ENCODE measurements at regions not wholly inside any gene's neighbourhood (a gene's known extent, or its start where the extent isn't known, plus 50 kb on each side); places are given as distances from the start of the nearest gene placed in this dataset.
A peak's percentile ranks its signal among the peaks of the same experiment; 100 is the strongest.
"Not testable (repeated sequence)": the region's sequence is repeated elsewhere in the genome, so short reads cannot be mapped to it uniquely, and the experiment has no call there.

- DNase-seq: no peak
Measured at GRCh38 chr18:64398320-64398719, 249.4 kb upstream of the LINC00305 start.

- no peak for DNase-seq
Measured at GRCh38 chr18:64392202-64392601, 243.3 kb upstream of the LINC00305 start.

GRCh38 chr18:64384101-64384500, 235.2 kb upstream of the LINC00305 start:
- no peak for DNase-seq

- peak; percentile 9 for DNase-seq
Measured at GRCh38 chr18:64380117-64380516, 231.2 kb upstream of the LINC00305 start.

- DNase-seq: no peak
Measured at GRCh38 chr18:64379662-64380061, 230.8 kb upstream of the LINC00305 start.

GRCh38 chr18:64377446-64377845, 228.6 kb upstream of the LINC00305 start:
- DNase-seq: no peak

GRCh38 chr18:64372850-64373249, 224.0 kb upstream of the LINC00305 start:
- DNase-seq: no peak

GRCh38 chr18:64369830-64370440, 221.0 kb upstream of the LINC00305 start:
- not testable (repeated sequence) for DNase-seq

GRCh38 chr18:64365106-64365505, 216.2 kb upstream of the LINC00305 start:
- no peak for DNase-seq

GRCh38 chr18:64337673-64338072, 188.8 kb upstream of the LINC00305 start:
- no peak for DNase-seq

- no peak for DNase-seq
Measured at GRCh38 chr18:64337018-64337417, 188.1 kb upstream of the LINC00305 start.

GRCh38 chr18:64334748-64335147, 185.9 kb upstream of the LINC00305 start:
- no peak for DNase-seq

GRCh38 chr18:64333584-64333983, 184.7 kb upstream of the LINC00305 start:
- DNase-seq: no peak

- DNase-seq: no peak
Measured at GRCh38 chr18:64332835-64333234, 183.9 kb upstream of the LINC00305 start.

GRCh38 chr18:64331419-64331818, 182.5 kb upstream of the LINC00305 start:
- no peak for DNase-seq

GRCh38 chr18:64330931-64331330, 182.0 kb upstream of the LINC00305 start:
- DNase-seq: no peak

- peak; percentile 14 for DNase-seq
Measured at GRCh38 chr18:64330161-64330560, 181.3 kb upstream of the LINC00305 start.

- no peak for DNase-seq
Measured at GRCh38 chr18:64322189-64322588, 173.3 kb upstream of the LINC00305 start.

- DNase-seq: no peak
Measured at GRCh38 chr18:64318547-64318946, 169.7 kb upstream of the LINC00305 start.

- no peak for DNase-seq
Measured at GRCh38 chr18:64311859-64312258, 163.0 kb upstream of the LINC00305 start.

- DNase-seq: no peak
Measured at GRCh38 chr18:64295839-64296238, 147.0 kb upstream of the LINC00305 start.

GRCh38 chr18:64294967-64295366, 146.1 kb upstream of the LINC00305 start:
- no peak for DNase-seq

- no peak for DNase-seq
Measured at GRCh38 chr18:64288432-64288831, 139.5 kb upstream of the LINC00305 start.

GRCh38 chr18:64287926-64288325, 139.0 kb upstream of the LINC00305 start:
- no peak for DNase-seq

- DNase-seq: no peak
Measured at GRCh38 chr18:64283059-64283458, 134.2 kb upstream of the LINC00305 start.
